ENCODE measurements at regions not wholly inside any gene's neighbourhood (a gene's known extent, or its start where the extent isn't known, plus 50 kb on each side); places are given as distances from the start of the nearest gene placed in this dataset.
"Not testable (repeated sequence)": the region's sequence is repeated elsewhere in the genome, so short reads cannot be mapped to it uniquely, and the experiment has no call there.

DNA sequence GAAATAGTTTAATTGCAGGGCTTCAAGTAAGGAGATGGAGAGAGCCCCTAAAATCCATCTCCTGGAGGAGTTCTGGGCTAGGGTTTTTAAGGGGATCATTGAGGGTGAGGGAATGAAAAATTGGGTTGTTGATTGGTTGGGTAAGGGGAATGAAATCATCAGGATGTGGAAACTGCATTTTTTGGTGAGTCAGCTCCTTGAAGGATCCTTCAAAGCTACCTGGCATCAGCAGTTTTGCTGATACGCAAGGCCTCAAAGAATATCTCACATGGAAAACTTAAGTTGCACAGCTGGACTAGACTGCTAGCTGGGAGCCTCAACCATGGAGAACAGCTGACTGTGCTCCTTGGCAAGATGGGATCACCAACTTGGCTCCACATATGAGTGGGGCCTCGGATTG, 136.7 kb downstream of the FGF10 start:
- DNase-seq (ENCODE audit: low read depth) = no peak

DNA sequence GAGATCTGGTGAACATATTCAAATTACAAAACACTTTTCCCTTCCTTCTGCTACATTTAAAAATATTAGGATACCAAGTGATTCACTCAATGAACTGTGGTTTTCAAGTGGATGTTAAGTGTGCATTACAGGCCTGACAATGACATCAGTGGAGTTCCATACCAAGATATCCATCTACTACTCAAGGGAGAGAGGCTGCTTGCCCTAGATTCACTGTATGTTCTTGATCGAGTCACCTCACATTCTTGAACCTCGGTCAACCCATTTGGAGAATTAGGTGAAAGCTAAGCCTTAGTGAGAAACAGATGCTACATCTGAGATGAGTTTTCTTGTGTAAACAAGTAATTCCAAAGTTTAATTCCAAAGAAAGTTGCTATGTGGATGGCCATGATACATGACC, 142.2 kb downstream of the FGF10 start:
- DNase-seq (ENCODE audit: low read depth) = peak; percentile 14

- peak; percentile 8 for DNase-seq (ENCODE audit: low read depth)
Observed at GRCh38 chr5:44245935-44246334, 143.3 kb downstream of the FGF10 start.

DNA sequence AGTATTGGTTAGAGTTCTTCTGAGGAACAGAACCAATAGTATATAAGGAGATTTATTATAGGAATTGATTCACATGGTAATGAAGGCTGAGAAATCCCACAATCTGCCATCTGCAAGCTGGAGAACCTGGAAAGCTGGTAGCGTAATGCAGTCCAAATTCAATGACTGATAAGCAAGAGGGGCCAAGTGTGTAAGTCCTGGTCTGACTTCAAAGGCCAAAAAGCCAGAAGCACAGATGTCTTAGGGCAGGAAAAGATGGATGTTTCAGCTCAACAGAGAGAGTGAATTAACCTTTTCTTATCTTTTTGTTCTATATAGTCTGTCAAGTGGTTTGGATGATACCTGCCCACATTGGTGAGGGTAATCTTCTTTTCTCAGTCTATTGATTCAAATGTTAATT, 146.4 kb downstream of the FGF10 start:
- DNase-seq (ENCODE audit: low read depth) = no peak

DNA sequence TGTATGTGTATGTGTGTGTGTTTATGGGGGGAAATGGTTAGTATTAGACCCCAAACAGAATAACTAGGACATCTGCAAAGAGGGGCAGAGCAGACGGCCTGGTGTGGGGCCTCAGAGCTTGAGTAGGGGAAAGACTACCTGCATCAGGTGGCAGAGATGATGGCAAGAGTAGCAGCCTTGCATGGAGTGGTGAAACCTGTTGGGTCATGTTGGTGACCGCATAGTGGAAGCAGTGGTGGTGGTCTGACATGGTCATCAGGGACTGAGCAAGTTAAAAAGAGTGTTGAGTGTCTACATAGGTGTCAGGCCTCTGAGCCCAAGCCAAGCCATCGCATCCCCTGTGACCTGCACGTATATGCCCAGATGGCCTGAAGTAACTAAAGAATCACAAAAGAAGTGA, 153.2 kb downstream of the FGF10 start:
- no peak for DNase-seq (ENCODE audit: low read depth)

DNA sequence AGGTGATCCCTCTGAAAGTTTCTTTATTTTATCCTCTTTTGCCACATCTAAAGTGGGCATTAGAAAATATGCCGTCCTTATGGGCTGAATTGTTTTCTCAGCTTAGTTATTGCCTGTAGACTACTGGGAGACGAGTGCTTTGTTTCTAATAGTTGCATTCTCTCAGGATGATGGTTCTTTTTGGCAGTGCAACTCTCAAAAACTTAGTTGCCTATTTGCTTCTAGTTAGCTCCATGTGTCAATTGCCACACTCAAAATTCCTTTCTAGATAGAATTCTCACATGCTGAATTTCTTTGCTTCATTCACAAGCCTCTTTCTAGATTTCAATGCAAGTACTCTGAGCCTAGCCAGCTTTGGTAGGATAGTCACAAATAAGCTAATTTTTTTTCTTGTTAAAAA, 155.5 kb downstream of the FGF10 start:
- DNase-seq (ENCODE audit: low read depth) = no peak

- DNase-seq (ENCODE audit: low read depth) = no peak
Observed at GRCh38 chr5:44225231-44226160, 163.7 kb downstream of the FGF10 start.

DNA sequence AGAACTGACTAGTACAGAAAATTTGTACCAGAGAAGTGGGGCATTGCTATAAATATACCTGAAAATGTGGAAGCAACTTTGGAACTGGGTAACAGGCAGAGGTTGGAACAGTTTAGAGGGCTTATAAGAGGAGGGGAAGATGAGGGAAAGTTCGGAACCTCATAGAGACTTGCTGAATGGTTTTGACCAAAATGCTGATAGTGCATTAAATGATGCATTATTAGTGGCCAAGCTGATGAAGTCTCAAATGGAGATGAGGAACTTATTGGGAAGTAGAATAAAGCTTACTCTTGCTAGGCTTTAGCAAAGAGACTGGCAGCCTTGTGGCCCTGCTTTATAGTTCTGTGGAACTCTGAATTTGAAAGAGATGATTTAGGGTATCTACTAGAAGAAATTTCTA, 189.8 kb downstream of the FGF10 start:
- no peak for DNase-seq (ENCODE audit: low read depth)

GRCh38 chr5:44189255-44189654, 200.0 kb downstream of the FGF10 start:
- no peak for DNase-seq (ENCODE audit: low read depth)

DNA sequence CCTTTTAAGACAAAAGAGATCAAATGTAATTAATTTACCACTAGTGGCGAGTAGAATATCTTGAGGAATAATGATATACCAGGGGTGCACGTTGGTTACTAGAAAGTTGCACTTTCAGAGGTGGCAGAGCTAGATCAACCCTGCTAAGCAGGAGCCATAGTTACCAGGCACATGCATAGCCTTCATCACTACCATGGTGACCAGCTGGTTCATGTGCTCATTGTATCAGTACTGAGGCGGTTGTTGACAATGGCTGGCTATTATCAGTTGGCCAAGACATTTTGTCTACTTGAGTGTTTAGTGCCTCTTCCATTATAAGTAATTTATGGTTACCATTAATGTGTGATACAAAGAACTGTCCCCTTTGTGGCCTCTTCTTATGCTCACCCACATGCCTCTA, 201.2 kb downstream of the FGF10 start:
- DNase-seq (ENCODE audit: low read depth) = no peak

DNA sequence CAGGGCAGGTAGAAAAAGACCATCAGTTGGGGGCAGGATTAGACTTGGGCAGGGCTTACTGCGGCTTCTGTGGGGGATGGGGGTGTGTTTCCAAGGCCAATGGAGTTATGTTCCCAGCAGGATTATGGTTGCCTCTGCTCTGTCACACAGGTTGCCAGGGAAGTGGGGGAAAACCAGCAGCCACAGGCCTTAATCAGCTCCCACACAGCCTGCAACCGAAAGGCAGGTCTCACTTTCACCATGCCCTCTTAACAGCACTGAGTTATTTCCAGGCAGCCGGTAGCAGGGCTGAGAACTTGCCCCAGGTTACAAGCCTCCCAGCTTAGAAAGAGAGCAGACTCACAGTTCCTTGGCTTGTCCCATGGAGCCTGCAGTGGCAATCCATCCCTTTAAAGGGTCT, 205.5 kb downstream of the FGF10 start:
- no peak for DNase-seq (ENCODE audit: low read depth)

DNA sequence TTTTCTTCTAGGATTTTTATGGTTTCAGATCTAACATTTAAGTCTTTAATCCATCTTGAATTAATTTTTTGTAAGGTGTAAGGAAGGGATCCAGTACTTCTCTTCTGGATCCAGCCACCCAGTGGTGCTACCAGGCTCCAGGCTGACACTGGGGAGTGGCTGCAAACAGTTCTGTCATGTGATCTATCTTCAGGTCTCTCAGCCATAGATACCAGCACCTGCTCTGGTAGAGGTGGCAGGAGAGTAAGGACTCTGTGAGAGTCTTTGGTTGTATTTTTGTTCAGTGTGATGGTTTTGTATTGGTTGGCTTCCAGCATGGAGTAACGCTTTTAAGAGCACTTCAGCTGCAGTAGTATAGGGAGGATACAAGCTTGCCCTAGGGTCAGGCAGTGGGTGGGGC, 205.9 kb downstream of the FGF10 start:
- no peak for DNase-seq (ENCODE audit: low read depth)

GRCh38 chr5:44178414-44178813, 210.8 kb downstream of the FGF10 start:
- DNase-seq (ENCODE audit: low read depth) = peak; percentile 4

DNA sequence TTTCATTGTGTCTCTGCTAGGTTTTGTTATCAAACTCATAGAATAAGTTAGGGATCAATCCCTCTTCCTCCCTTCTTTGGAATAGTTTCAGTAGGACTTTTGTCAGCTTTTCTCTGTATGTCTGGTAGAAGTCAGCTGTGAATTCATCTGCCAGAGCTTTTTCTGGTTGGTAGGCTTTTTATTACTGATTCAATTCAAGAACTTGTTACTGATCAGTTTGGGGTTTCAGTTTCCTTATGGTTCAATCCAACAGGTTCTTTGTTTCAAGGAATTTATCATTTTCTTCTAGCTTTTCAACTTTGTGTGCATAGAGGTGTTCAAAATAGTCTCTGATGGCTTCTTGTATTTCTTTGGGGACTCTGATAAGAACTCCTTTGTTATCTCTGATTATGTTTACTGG, 221.7 kb downstream of the FGF10 start:
- DNase-seq (ENCODE audit: low read depth) = no peak

DNA sequence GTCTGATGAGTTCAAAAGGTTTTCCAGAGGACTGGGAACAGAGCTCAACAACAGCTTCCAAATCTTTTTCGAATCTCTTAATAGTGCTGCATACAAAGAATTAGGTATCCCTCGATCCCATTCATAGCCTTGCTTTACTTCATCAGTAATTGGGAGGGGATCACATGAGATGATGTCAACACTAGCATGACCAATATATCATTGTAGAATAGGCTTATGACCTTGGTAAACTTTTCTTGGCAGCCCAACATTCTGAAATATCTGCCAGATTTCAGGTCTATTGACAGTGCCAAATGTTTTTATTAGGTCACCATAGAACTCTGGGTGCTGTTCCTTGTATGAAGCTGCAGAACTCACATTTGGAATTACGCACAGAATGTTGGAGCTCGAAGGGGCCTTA, 228.9 kb downstream of the FGF10 start:
- no peak for DNase-seq (ENCODE audit: low read depth)

DNA sequence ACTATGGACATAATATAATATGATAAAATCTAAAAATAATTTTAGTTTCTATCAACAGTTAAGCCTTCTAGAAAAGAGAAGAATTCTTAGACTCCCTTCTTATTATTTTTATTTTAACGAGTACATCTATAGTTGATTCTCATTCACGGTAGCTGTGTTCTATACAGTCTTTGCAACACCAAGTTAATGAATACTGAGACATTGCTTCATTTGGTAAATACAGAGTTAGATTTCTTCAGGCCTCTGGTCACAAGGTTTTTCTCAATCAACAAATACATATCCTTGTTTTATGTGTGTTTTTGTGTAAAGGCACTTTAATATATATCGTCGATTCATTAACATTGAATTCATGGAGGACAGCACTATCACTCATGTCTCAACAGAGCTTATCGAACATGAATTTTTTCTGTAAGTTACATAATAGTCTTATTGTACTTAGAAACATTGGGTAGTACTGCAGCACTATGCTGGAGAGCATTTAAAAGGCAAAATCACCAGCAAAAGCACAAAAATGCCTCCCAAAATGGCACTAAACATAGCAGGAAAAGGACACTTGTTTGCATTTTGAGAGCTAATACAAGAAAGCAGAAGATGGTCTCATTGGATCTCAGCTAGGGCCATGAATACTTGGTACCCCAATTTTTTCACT, 239.0 kb downstream of the FGF10 start:
- DNase-seq (ENCODE audit: low read depth) = no peak

DNA sequence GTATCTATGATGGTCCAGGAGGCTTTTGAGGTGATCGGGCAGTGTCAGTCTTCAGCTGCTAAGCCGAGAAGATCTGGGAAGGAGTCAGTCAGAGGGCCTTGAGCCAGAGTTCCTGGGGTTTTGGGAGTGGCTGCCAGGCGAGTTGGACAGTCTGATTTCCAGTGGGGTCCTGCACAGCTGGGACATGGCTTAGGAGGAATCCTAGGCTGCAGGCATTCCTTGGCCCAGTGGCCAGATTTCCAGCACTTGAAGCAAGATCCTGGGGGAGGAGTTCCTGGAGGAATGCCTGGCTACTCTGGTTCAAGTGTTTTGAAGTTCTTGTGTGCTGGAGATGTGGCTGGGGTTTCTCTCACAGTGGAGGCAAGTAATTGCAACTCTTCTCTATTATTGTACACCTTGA, 271.3 kb downstream of the FGF10 start:
- not testable (repeated sequence) for DNase-seq (ENCODE audit: low read depth)

GRCh38 chr5:44108232-44108631, 281.0 kb downstream of the FGF10 start:
- not testable (repeated sequence) for DNase-seq (ENCODE audit: low read depth)

GRCh38 chr5:44099643-44100042, 289.6 kb downstream of the FGF10 start:
- DNase-seq (ENCODE audit: low read depth) = no peak

- no peak for DNase-seq (ENCODE audit: low read depth)
Observed at GRCh38 chr5:44089424-44090144, 299.6 kb downstream of the FGF10 start.

DNA sequence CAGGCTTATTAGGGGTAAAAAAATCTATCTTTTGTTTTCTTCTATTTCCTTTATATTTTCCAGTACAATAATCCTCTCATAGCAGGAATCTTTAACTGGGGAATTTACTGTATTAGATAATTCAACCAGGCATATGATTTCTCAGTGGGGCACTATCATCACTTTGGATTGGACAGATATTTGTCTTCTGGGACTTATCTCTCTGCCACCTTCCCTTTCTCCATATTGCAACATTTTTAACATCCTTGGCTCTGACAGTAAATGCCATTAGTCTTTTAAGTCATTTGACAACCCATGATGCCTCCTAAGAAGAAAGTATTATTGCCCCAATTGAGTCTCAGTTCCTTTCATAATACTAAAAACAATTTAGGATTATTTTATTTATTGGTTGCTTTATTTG, 304.1 kb downstream of the FGF10 start:
- DNase-seq (ENCODE audit: low read depth) = no peak

- DNase-seq (ENCODE audit: low read depth) = not testable (repeated sequence)
Observed at GRCh38 chr5:44074547-44074946, 314.7 kb downstream of the FGF10 start.
